VCaP (cell line): ENCODE measurements at regions not wholly inside any gene's neighbourhood (a gene's known extent, or its start where the extent isn't known, plus 50 kb on each side); places are given as distances from the start of the nearest gene placed in this dataset.

Experiments
- H3K27ac ChIP-seq: fragments of 450-650 bp; 2 replicates; pipeline ENCODE4 v1.5.1; 2017
- CTCF ChIP-seq: fragments of 450-650 bp; conservative IDR thresholded peaks from 2 replicates; pipeline ENCODE4 v1.5.1; 2017; ENCODE audit warnings: mild to moderate bottlenecking, moderate library complexity

DNA sequence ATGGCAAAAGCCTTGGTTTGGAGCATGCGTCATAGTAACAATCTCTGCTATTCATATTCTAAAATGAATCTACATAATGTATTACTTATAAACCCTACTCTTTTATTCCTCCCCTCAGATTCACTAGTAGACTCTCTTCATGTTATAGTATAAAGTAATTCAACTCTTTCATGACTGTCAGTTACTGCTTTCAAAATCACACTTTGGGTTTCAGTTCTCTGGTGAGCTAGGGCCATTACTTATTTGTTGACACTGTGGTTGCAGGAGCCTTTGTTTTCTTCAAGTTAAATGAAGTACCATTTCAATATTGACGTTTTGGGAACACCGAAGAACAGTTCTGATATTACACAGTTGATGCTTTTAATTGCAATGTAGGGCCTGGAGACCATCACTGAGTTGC, 378.4 kb downstream of the DDX10 start:
- no peak overlapping the region for H3K27ac ChIP-seq
- no peak for TF ChIP-seq CTCF

- H3K27ac ChIP-seq, result no peak overlapping the region
- no peak for TF ChIP-seq CTCF
Observed at GRCh38 chr11:109046284-109046992, 375.6 kb upstream of the C11orf87 start.

GRCh38 chr11:109048098-109048497, 373.9 kb upstream of the C11orf87 start:
- TF ChIP-seq CTCF, result no peak
- H3K27ac ChIP-seq, result no peak overlapping the region

- no peak overlapping the region for H3K27ac ChIP-seq
- TF ChIP-seq CTCF, result no peak
Observed at GRCh38 chr11:109051200-109051599, 370.8 kb upstream of the C11orf87 start.

- no peak for TF ChIP-seq CTCF
- H3K27ac ChIP-seq, result no peak overlapping the region
Observed at GRCh38 chr11:109059402-109059801, 362.6 kb upstream of the C11orf87 start.

GRCh38 chr11:109061394-109061793, 360.6 kb upstream of the C11orf87 start:
- no peak for TF ChIP-seq CTCF
- H3K27ac ChIP-seq, result no peak overlapping the region

DNA sequence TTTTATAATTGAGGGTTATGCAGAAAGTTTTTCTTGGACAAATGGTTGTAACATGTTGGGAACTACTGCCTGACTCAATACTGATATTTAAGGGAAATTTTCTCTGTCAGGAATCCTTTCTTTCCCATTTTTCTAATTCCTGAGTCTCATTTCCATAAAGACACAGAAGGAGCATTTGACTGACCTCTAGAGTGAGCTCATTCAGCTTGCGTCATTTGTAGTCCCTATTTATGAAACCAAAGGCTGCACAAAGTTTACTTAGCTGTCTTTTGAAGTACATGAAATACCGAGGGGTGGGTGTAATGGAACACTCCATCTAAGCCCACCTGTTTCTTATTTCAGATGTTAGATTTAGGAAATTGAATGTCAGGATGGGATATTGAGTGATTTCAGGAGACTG, 359.5 kb upstream of the C11orf87 start:
- no peak for TF ChIP-seq CTCF
- no peak overlapping the region for H3K27ac ChIP-seq
